Stimulated activated CD4-positive, alpha-beta T cell treated with anti-CD3 and anti-CD28 coated beads, Interleukin-15, amount 100 ng/mL, for 1 hour (primary cell): ENCODE measurements at regions not wholly inside any gene's neighbourhood (a gene's known extent, or its start where the extent isn't known, plus 50 kb on each side); places are given as distances from the start of the nearest gene placed in this dataset.

ENCODE experiments used
- DNase-seq, 2 donors: peaks; one replicate each; pipeline ENCODE4 v3.0.0-alpha.2; 2020; ENCODE audit warnings: low read depth in 1 of 2, low spot score in 1 of 2

GRCh38 chr3:72223116-72223515, 438.2 kb upstream of the PROK2 start:
- DNase-seq = no peak

GRCh38 chr3:72222410-72222809, 437.5 kb upstream of the PROK2 start:
- no peak for DNase-seq

GRCh38 chr3:72220946-72221345, 436.0 kb upstream of the PROK2 start:
- no peak for DNase-seq

GRCh38 chr3:72219752-72220151, 434.8 kb upstream of the PROK2 start:
- no peak for DNase-seq

- no peak for DNase-seq
Measured at GRCh38 chr3:72217570-72217969, 432.6 kb upstream of the PROK2 start.

GRCh38 chr3:72214066-72214951, 429.4 kb upstream of the PROK2 start:
- DNase-seq = no peak

- DNase-seq = no peak
Measured at GRCh38 chr3:72213296-72214065, 428.5 kb upstream of the PROK2 start.

- no peak for DNase-seq
Measured at GRCh38 chr3:72212396-72212795, 427.4 kb upstream of the PROK2 start.

GRCh38 chr3:72210261-72210660, 425.3 kb upstream of the PROK2 start:
- no peak for DNase-seq

GRCh38 chr3:72205297-72205826, 420.4 kb upstream of the PROK2 start:
- no peak for DNase-seq

GRCh38 chr3:72204452-72204851, 419.5 kb upstream of the PROK2 start:
- no peak for DNase-seq

GRCh38 chr3:72203613-72204349, 418.8 kb upstream of the PROK2 start:
- DNase-seq = no peak

GRCh38 chr3:72203105-72203504, 418.2 kb upstream of the PROK2 start:
- no peak for DNase-seq

GRCh38 chr3:72200332-72200731, 415.4 kb upstream of the PROK2 start:
- DNase-seq = no peak

GRCh38 chr3:72199530-72199929, 414.6 kb upstream of the PROK2 start:
- no peak for DNase-seq

- no peak for DNase-seq
Measured at GRCh38 chr3:72196377-72196929, 411.5 kb upstream of the PROK2 start.

GRCh38 chr3:72195895-72196294, 410.9 kb upstream of the PROK2 start:
- DNase-seq = no peak

- DNase-seq = no peak
Measured at GRCh38 chr3:72194458-72194857, 409.5 kb upstream of the PROK2 start.

GRCh38 chr3:72193771-72194430, 409.0 kb upstream of the PROK2 start:
- DNase-seq = no peak

- no peak for DNase-seq
Measured at GRCh38 chr3:72192572-72192971, 407.6 kb upstream of the PROK2 start.
